ENCODE measurements at regions not wholly inside any gene's neighbourhood (a gene's known extent, or its start where the extent isn't known, plus 50 kb on each side); places are given as distances from the start of the nearest gene placed in this dataset.
"Not testable (repeated sequence)": the region's sequence is repeated elsewhere in the genome, so short reads cannot be mapped to it uniquely, and the experiment has no call there.

DNA sequence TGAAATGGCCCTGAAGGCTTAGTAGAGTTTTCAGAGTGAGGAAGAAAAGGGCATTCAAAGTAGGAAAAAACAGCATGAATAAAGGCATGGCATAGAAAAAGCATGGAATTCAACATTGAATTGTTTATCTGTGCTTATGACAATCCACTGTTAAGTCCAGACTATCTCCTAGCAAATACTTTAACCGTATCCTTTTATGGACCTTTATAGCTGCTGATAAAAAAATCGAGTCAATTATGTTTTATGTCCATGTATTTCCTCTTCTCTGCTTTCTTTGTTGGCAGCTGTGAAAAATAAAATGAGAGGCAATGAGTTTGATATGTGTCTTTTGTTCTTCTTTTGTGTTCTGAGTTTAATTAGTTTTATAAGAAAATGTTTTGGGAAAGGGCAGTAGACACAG is 70.4 kb downstream of the TDRD15 start:
- DNase-seq (ENCODE audit: low spot score) = no peak

GRCh38 chr2:21194858-21195271 is 71.1 kb downstream of the TDRD15 start:
- no peak for DNase-seq (ENCODE audit: low spot score)

GRCh38 chr2:21195326-21195725 is 71.6 kb downstream of the TDRD15 start:
- DNase-seq (ENCODE audit: low spot score) = no peak

DNA sequence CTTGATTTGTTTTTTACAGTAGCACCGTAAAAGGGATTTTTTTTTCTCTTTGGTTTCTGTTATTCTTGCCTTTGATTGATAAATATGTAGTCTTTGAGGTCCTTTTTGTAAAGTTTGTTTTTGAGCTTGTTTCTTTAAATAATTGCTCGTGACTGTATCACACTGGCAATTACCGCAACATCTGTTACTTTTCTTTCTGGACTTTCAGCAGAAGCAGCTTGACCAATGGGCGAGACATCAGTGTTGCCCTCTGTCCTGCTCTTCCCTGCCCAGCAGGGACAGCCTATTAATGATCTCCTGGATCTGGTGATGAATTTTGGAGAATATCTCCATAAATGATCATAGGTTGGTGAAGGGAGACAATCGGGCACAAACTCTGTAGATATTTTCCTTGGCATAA is 74.9 kb downstream of the TDRD15 start:
- no peak for DNase-seq (ENCODE audit: low spot score)

DNA sequence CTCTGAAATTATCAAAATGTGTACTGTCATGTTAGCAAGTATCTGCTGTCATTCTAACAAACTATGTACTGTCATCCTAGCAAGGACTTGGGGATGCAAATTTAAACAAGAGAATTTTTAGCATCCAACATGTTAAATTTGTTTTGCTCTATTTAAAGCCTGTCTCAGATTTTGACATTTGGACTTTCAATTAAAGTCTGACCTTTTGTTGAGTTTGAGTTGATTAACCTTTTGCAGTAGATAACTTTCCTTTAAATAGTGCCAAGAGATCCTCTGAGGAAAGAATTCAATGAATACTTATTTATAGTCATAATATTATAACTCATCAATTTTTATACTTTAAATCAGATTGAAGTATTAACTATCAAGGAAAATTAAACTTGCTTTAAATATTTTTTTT is 80.2 kb downstream of the TDRD15 start:
- no peak for DNase-seq (ENCODE audit: low spot score)

DNA sequence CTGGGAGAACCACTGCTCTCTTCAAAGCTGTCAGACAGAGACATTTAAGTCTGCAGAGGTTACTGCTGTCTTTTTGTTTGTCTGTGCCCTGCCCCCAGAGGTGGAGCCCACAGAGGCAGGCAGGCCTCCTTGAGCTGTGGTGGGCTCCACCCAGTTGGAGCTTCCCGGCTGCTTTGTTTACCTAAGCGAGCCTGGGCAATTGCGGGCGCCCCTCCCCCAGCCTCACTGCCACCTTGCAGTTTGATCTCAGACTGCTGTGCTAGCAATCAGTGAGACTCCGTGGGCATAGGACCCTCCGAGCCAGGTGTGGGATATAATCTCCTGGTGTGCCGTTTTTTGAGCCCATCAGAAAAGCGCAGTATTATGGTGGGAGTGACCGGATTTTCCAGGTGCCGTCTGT is 90.3 kb downstream of the TDRD15 start:
- not testable (repeated sequence) for DNase-seq (ENCODE audit: low spot score)

GRCh38 chr2:21217442-21217841 is 93.7 kb downstream of the TDRD15 start:
- DNase-seq (ENCODE audit: low spot score) = no peak

DNA sequence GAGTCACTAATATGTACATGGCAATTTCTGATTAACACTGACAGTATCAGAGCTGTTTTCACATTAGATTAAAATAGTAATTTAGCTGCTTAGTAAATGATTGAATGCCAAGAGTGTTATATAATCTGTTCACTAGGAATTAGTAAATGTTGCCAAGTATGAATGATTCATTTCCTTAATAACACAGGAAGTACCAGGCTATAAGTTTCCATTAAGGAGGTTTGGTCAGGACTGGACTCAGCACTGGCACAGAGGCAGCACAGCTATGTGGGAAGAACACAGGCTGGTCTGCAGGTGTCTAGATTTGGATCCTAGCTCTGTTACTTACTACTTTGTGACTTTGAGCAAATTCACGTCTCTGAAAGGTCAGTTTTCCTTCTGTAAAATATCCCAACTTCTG is 97.2 kb downstream of the TDRD15 start:
- DNase-seq (ENCODE audit: low spot score) = no peak

- DNase-seq (ENCODE audit: low spot score) = no peak
These were observed 99.8 kb downstream of the TDRD15 start for GRCh38 chr2:21223618-21224017.

DNA sequence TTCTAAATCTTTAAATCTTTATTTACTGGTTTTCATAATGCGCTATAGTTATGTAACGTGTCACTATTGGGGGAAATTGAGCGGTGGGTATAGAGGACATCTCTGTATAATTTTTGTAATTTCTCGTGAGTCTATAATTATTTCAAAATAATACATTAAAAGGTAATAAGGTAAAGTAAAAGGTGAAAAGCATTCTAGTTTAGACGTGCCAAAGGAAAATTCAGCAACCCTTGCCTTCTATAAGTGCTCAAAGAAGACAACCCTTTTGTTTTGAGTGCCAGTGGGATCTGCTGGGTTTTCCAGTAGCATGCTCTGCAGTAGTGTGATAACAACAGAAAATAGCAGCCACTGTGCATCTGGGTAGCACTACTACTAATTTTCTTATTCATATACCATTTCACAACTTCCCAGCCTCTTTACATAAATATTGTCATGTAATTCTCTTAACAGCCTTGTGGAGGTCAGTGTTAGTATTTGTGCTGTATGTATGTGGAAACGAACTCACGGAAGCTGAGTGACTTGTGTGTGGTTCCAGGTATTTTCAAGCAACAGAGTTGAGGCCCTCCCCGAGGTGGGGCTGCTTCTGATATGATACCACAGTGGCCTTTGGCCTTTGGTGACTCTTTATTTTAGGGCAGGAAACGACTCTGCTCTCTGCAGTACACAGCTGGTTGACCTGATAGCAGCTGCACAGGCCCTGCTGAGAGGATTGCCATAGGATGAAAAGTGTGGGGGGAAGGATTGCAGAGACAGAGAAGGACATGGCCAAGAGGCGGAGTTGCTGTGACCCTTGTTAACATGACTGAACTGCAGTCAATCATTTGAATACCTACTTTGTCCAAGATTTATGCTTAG is 104.5 kb downstream of the TDRD15 start:
- DNase-seq (ENCODE audit: low spot score) = no peak

DNA sequence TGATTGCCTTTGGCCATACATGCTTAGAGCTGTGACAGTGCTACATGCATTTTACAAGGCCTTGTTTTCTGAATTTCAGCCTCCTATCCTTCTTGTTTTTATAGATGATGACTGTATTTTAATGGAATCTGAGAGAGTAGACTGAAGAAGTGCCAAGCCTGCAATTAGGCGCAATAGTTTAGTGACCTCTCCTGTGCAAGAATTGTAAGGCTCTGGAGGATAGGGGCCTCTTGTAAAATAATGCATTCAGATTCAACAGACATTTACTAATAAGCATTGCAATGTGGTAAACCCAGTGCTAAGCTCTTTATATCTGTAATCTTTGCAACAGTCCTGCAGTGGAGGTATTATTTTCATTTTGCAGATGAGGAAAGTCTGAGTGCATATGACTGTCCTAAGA is 105.5 kb downstream of the TDRD15 start:
- DNase-seq (ENCODE audit: low spot score) = no peak

DNA sequence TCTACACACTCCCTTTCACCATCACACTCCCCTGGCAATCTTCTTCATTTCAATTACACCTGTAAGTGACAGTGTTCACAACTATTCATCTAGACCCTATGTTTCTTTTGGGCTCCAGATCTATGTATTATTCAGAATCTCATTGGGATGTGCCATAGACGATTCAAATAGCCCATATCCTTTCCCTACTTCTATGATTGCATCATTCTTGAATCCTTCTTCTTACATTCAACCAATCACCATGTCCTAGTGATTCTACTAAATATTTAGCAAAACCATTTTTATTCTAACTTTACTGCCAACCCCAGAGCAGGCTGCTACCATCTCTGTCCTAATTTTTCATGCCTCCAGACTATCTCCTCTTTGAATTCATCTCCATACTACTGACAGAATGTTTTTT is 106.4 kb downstream of the TDRD15 start:
- no peak for DNase-seq (ENCODE audit: low spot score)

GRCh38 chr2:21231985-21232384 is 108.2 kb downstream of the TDRD15 start:
- no peak for DNase-seq (ENCODE audit: low spot score)

DNA sequence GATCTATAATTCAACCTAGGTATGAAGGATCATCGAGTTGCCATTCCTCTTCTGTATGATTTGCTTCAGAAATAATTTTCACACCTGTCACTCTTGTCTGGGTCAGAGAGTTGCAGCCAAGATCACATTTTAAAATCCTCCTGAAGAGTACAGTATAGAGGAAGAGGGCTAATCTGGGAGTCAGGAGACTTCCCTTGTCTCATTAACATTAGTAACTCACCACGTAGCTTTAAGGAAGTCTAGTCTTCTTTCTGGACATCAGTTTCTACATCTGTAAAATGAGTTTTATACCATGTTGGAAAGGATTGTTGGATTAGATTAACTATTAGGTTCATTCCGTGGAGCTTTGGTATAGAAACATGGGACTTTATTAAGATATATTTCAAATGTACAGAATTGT is 109.4 kb downstream of the TDRD15 start:
- no peak for DNase-seq (ENCODE audit: low spot score)

DNA sequence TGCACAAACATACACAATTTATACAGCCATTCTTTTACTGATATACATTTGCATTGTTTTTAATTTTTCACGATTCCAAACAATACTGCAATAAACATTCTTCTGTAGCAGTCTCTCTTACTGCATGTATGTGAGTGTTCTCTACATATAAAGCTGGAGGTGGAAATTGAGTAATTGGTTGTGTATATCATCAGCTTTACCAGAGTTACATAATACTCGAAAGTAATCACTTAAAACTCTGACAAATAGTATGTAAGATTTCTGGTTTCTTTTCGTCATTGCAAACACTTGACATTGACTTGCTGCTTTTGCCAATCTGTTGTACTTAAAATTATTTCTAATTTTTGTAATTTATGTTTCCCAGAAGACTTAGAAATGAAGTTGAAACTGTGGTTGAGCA is 110.2 kb downstream of the TDRD15 start:
- no peak for DNase-seq (ENCODE audit: low spot score)

DNA sequence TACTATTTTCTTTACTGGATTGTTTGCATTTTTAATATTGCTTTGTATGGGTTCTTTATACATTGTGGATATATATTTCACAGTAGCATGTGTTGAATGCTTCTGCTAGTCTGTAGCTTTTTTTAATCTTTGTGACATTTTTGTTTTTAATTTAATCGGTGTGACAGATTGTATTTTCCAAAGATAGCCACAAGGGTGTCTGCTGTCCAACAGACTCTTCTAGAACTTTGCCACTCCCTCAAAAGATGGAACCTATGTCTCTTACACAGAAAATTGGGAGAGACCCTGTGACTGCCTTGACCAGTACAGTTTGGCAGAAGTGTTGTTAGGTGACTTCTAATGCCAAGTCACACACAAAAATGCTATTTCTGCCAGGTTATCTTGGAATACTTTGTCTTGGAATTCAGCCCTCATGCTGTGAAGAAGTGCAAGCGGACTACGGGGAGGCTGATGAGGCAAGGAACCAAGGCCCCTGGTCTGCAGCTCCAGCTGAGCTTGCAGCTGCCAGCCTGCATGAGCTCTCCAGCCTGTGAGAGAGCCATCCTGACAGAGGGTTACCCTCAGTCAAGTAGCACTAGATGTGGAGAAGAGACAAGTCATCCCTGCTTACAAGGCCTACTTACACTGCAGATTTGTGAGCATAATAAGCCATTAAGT is 110.8 kb downstream of the TDRD15 start:
- DNase-seq (ENCODE audit: low spot score) = no peak

- DNase-seq (ENCODE audit: low spot score) = not testable (repeated sequence)
These were observed 116.0 kb downstream of the TDRD15 start for GRCh38 chr2:21239749-21240148.

DNA sequence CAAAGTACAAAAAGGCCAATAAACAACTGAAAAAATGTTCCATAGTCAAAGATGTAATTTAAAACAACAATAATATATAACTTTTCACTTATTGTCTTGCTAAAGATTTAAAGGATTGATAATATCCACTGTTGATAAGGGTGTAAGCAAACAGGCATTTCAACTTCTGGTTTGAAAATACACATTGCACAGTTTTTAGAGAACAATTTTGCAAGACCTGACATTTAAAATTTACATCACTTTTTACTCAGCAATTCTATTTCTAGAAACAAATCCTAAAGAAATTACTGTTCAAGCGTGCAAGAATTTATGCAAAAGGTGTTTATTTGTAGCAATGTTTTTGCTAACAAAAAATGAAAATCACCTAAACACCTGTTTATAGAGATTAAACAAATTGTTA is 120.4 kb downstream of the TDRD15 start:
- DNase-seq (ENCODE audit: low spot score) = no peak

- no peak for DNase-seq (ENCODE audit: low spot score)
These were observed 121.8 kb downstream of the TDRD15 start for GRCh38 chr2:21245565-21245964.

DNA sequence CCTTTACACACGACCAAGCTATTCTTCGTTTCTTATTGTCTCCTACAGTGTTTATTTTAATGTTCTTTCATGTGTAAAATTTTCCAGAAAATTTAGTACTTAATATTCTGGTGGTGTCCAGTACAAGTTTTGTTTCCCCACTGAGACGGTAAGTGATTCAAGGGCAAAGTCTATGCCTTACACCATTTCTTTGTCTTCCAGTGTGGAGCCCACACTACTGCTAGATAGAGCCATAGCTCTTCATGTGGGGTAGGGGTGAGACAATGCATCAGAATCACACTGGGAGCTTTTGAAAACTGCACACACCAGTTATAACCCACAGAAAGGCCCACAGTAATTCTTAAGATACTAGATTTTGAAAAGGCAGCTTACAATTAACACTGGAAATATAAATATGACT is 125.6 kb downstream of the TDRD15 start:
- no peak for DNase-seq (ENCODE audit: low spot score)

DNA sequence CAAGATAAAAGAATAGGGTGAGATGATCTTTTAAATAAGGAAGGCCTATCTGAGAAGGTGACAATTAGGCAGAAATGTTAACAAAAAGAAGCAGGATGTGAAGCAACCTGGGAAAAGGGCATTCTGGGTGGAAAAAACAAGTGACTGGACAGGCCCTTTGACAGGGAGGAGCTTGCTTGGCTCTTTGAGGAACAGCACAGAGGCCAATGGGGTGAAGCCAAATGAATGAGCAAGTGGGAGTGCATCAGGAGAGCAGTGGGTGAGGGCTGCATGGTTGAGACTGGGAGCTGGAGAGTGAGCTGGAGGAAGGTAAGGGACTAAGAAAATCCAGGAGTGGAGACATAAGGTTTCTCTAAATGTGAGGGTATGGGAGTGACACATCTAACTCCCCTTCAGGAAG is 126.9 kb downstream of the TDRD15 start:
- no peak for DNase-seq (ENCODE audit: low spot score)

DNA sequence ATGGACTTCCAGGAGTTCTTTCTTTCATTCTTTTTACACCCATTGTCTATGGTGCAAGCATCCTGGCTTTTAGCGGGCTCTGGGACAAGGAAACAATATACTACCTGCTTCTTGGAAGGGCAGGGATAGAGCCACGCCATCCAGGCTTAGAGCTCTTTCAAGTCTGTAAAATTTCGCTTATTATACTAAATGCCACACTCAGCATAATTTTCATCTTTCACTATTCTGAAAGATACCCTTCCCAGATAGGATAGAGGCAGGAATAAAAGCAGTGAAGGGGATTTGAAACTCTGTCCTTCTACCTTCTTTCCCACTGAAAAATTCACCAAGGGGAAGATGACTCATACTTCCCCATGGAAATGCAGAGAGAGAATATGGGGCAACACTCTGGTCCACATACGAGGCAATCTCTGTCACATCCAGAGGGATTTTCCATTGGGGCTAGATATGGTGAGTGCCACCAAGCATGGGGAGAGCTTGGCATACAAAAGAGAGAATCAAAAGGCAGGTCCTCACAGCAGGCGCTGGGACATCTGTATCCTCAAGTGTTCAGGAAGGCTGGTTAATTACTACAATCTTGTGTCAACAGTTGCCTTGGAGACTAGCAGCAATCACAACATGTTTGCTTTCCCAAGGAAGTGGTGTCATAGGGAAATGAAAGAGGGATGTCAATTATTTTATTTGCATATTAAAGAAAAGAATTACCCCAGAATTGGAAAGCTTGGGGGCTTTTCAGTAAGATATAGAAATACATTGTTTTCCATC is 127.6 kb downstream of the TDRD15 start:
- DNase-seq (ENCODE audit: low spot score) = no peak
